ENCODE measurements at regions not wholly inside any gene's neighbourhood (a gene's known extent, or its start where the extent isn't known, plus 50 kb on each side); places are given as distances from the start of the nearest gene placed in this dataset.

GRCh38 chr15:31557899-31558298 lies 231.3 kb downstream of the KLF13 start:
- DNase-seq, result no peak

GRCh38 chr15:31558840-31559239 lies 232.2 kb downstream of the KLF13 start:
- DNase-seq, result no peak

- no peak for DNase-seq
These were observed 233.2 kb downstream of the KLF13 start for GRCh38 chr15:31559786-31560185.

GRCh38 chr15:31560643-31561042 lies 234.0 kb downstream of the KLF13 start:
- no peak for DNase-seq

GRCh38 chr15:31561156-31561555 lies 234.5 kb downstream of the KLF13 start:
- DNase-seq, result no peak

GRCh38 chr15:31563001-31563400 lies 236.4 kb downstream of the KLF13 start:
- no peak for DNase-seq

- no peak for DNase-seq
These were observed 236.8 kb downstream of the KLF13 start for GRCh38 chr15:31563421-31563820.

GRCh38 chr15:31567861-31568260 lies 241.2 kb downstream of the KLF13 start:
- no peak for DNase-seq

GRCh38 chr15:31569836-31570235 lies 243.2 kb downstream of the KLF13 start:
- no peak for DNase-seq

GRCh38 chr15:31570591-31570990 lies 244.0 kb downstream of the KLF13 start:
- DNase-seq, result no peak

GRCh38 chr15:31571676-31572075 lies 245.0 kb downstream of the KLF13 start:
- DNase-seq, result no peak

- DNase-seq, result no peak
These were observed 247.1 kb downstream of the KLF13 start for GRCh38 chr15:31573759-31574158.

GRCh38 chr15:31574766-31575165 lies 248.1 kb downstream of the KLF13 start:
- no peak for DNase-seq

GRCh38 chr15:31577108-31577507 lies 250.5 kb downstream of the KLF13 start:
- no peak for DNase-seq

- no peak for DNase-seq
These were observed 252.6 kb downstream of the KLF13 start for GRCh38 chr15:31579282-31579681.

GRCh38 chr15:31579976-31580375 lies 253.3 kb downstream of the KLF13 start:
- DNase-seq, result no peak

- no peak for DNase-seq
These were observed 257.6 kb downstream of the KLF13 start for GRCh38 chr15:31584195-31584594.

GRCh38 chr15:31585240-31585639 lies 258.6 kb downstream of the KLF13 start:
- DNase-seq, result no peak

- DNase-seq, result no peak
These were observed 260.2 kb downstream of the KLF13 start for GRCh38 chr15:31586841-31587240.

- DNase-seq, result no peak
These were observed 260.9 kb downstream of the KLF13 start for GRCh38 chr15:31587583-31587982.

GRCh38 chr15:31590609-31591008 lies 264.0 kb downstream of the KLF13 start:
- DNase-seq, result no peak

- no peak for DNase-seq
These were observed 265.3 kb downstream of the KLF13 start for GRCh38 chr15:31591908-31592307.

- no peak for DNase-seq
These were observed 270.8 kb downstream of the KLF13 start for GRCh38 chr15:31597466-31597865.

GRCh38 chr15:31598620-31599019 lies 272.0 kb downstream of the KLF13 start:
- DNase-seq, result no peak

GRCh38 chr15:31605467-31605931 lies 278.9 kb downstream of the KLF13 start:
- no peak for DNase-seq

GRCh38 chr15:31606194-31606669 lies 279.6 kb downstream of the KLF13 start:
- DNase-seq, result no peak

All from bone marrow (tissue), 2 donors.